ENCODE measurements at regions not wholly inside any gene's neighbourhood (a gene's known extent, or its start where the extent isn't known, plus 50 kb on each side); places are given as distances from the start of the nearest gene placed in this dataset.

DNA sequence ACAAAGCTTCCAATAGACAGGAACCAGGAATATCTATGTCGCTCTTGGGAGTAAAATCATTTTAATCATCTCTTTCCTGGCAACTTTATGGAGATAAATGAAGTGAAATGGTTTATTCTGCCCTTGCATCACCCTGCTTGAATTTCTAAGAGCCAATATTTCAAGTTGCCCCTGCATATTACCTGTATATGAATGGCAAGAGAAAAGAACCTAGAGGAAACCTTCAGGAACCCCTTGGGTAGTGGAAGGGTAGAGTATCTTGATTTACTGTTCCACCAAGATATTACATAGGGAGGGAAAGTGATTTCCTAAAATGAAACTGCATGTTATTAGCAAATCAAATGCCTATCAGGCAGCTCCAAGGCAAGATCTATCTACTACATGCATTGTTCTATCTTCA is 308.4 kb upstream of the NAV3 start:
- TF ChIP-seq GFI1B (tag by site-specific recombination; IDR thresholded peaks at IDR 0.05) (no peak), ZNF2 (tag by site-specific recombination; IDR thresholded peaks at IDR 0.05) (no peak), TSHZ1 (tag by site-specific recombination; IDR thresholded peaks at IDR 0.05; ENCODE audit: borderline replicate concordance) (no peak), ZSCAN4 (tag by site-specific recombination; IDR thresholded peaks at IDR 0.05) (no peak), ZNF239 (tag by site-specific recombination; IDR thresholded peaks at IDR 0.05) (no peak), ZNF596 (tag by site-specific recombination; IDR thresholded peaks at IDR 0.05) (no peak), ZNF202 (tag by site-specific recombination; IDR thresholded peaks at IDR 0.05; ENCODE audit: borderline replicate concordance) (no peak), OVOL3 (tag by site-specific recombination; IDR thresholded peaks at IDR 0.05) (no peak), REST (tag by site-specific recombination; IDR thresholded peaks at IDR 0.05) (no peak), HOXA7 (CRISPR knock-in tag; IDR thresholded peaks at IDR 0.05; ENCODE audit: borderline replicate concordance) (no peak), KLF7 (tag by site-specific recombination; IDR thresholded peaks at IDR 0.05; ENCODE audit: borderline replicate concordance) (no peak)
- CTCF ChIA-PET: interaction anchor here (0.6 kb wide), 1 partner anchor 530 kb away, joined by 3 read pairs; no protein-coding TSS in a partner anchor
- no peak overlapping the region for H3K4me3 ChIP-seq (ENCODE audit: low read depth, low read length)

GRCh38 chr12:77521508-77522115 is 309.1 kb upstream of the NAV3 start:
- TF ChIP-seq HOXA7 (CRISPR knock-in tag; IDR thresholded peaks at IDR 0.05; ENCODE audit: borderline replicate concordance) (no peak), ZNF391 (tag by site-specific recombination; IDR thresholded peaks at IDR 0.05; ENCODE audit: borderline replicate concordance, low read depth) (no peak), ZNF670 (tag by site-specific recombination; IDR thresholded peaks at IDR 0.05; ENCODE audit: low read depth) (no peak)
- Histone ChIP-seq H3K4me1 (ENCODE audit: control insufficient read depth, insufficient read depth, low read length) (no peaks in the 10 kb centered on the region), H3K4me3 (ENCODE audit: low read depth, low read length) (no peak overlapping the region), H3K27ac (ENCODE audit: extremely low read depth, low read depth, low read length) (no peak overlapping the region), H3K36me3 (ENCODE audit: control insufficient read depth in 2 of 2, insufficient read depth in 1 of 2, low read length in 2 of 2) (no peaks in the 10 kb centered on the region), H3K9me3 (ENCODE audit: control insufficient read depth, insufficient read depth, low read depth, low read length) (no peaks in the 10 kb centered on the region)
- ChIA-PET POLR2A (no interaction called here), CTCF (interaction anchor here (0.6 kb wide), 1 partner anchor 531 kb away, joined by 3 read pairs; no protein-coding TSS in a partner anchor)

More for the DNA sequence above, 308.4 kb upstream of the NAV3 start:
- no peaks in the 10 kb centered on the region for H3K9me3 ChIP-seq (ENCODE audit: control insufficient read depth, insufficient read depth, low read depth, low read length)
- H3K4me1 ChIP-seq (ENCODE audit: control insufficient read depth, insufficient read depth, low read length): no peaks in the 10 kb centered on the region
- no peak overlapping the region for H3K27ac ChIP-seq (ENCODE audit: extremely low read depth, low read depth, low read length)
- POLR2A ChIA-PET: no interaction called here
- no peaks in the 10 kb centered on the region for H3K36me3 ChIP-seq (ENCODE audit: control insufficient read depth in 2 of 2, insufficient read depth in 1 of 2, low read length in 2 of 2)

All from HEK293 (cell line).